ENCODE measurements at regions not wholly inside any gene's neighbourhood (a gene's known extent, or its start where the extent isn't known, plus 50 kb on each side); places are given as distances from the start of the nearest gene placed in this dataset.

GRCh38 chr13:103671547-103671946, 605.3 kb upstream of the SLC10A2 start:
- Histone ChIP-seq H2BK5ac (ENCODE audit: low read depth, low read length, poor library complexity, severe bottlenecking) (no peak overlapping the region), H3K4me1 (ENCODE audit: control insufficient read depth, insufficient read depth, low read length) (no peaks in the 10 kb centered on the region), H2BK120ac (ENCODE audit: low read depth, low read length) (no peak overlapping the region), H3K56ac (ENCODE audit: extremely low read depth, insufficient read depth, low read length) (no peak overlapping the region), H3K27me3 (ENCODE audit: control insufficient read depth, insufficient read depth, low read length) (no peaks in the 10 kb centered on the region), H2BK15ac (ENCODE audit: low read depth, low read length) (no peak overlapping the region), H3K23ac (ENCODE audit: low read depth, low read length) (no peak overlapping the region), H3K4ac (ENCODE audit: low read depth, low read length) (no peak overlapping the region), H3K27ac (ENCODE audit: insufficient read depth, low read length) (no peak overlapping the region), H3K79me1 (ENCODE audit: low read depth in 1 of 2, low read length in 2 of 2) (no peaks in the 10 kb centered on the region), H3K4me3 (ENCODE audit: insufficient read depth, low read depth, low read length) (no peak overlapping the region), H4K8ac (ENCODE audit: low read depth in 2 of 2, low read length in 2 of 2) (no peak overlapping the region), H4K20me1 (ENCODE audit: insufficient read depth, low read length) (no peaks in the 10 kb centered on the region), H3K18ac (ENCODE audit: low read depth, low read length) (no peak overlapping the region), H2BK20ac (ENCODE audit: low read depth, low read length) (no peak overlapping the region), H3K9ac (ENCODE audit: low read depth, low read length) (no peak overlapping the region), H3K4me2 (ENCODE audit: low read depth, low read length) (no peak overlapping the region), H3K36me3 (ENCODE audit: control insufficient read depth, insufficient read depth, low read length) (no peaks in the 10 kb centered on the region), H2AK5ac (ENCODE audit: low read depth, low read length) (no peak overlapping the region), H4K91ac (ENCODE audit: insufficient read depth, low read depth, low read length) (no peak overlapping the region), H2AK9ac (replicated peaks; ENCODE audit: low read depth, low read length, poor library complexity) (no peak overlapping the region), H3K9me3 (ENCODE audit: control insufficient read depth, insufficient read depth, low read length) (peaks cover 13% of the 10 kb centered on the region), H3K9me1 (ENCODE audit: insufficient read depth, low read length) (no peaks in the 10 kb centered on the region), H4K5ac (ENCODE audit: low read depth, low read length) (no peak overlapping the region), H3K14ac (replicated peaks; ENCODE audit: low read depth, low read length) (no peak overlapping the region), H2AFZ (replicated peaks; ENCODE audit: low read length, poor library complexity) (no peak overlapping the region)
- in situ Hi-C loops (cut with MboI; ENCODE audit: low sequenced_read_pairs) (no loop called here), dilution Hi-C loops (cut with HindIII; ENCODE audit: low sequenced_read_pairs, unreplicated experiment) (no loop called here), intact Hi-C loops (cut with micrococcal nuclease) (no loop called here)
- ChIA-PET CTCF (no interaction called here), POLR2A (ENCODE audit: unreplicated experiment) (no interaction called here)
- TF ChIP-seq CEBPB (IDR thresholded peaks at IDR 0.05; ENCODE audit: low read depth, low read length), result no peak
- no peak for DNase-seq
- WGBS, 2 experiments (ENCODE audit: extremely low coverage in 2 of 2, insufficient read length in 1 of 2), result 64% methylated on average over 5 of the region's 5 CpGs; no CpG with 5 or more reads in 1 of the 2 experiments
- no peak for ATAC-seq (ENCODE audit: low read depth)
- no TSS peak for BruUV-seq (replicated peaks)

All from IMR-90 (cell line).